SU-DHL-6 (cell line): ENCODE measurements at regions not wholly inside any gene's neighbourhood (a gene's known extent, or its start where the extent isn't known, plus 50 kb on each side); places are given as distances from the start of the nearest gene placed in this dataset.

Experiments
- H2AFZ ChIP-seq: fragments of 200-600 bp; sonication (generic); 2 replicates; pipeline ENCODE4 v1.6.1; 2014; ENCODE audit warnings: low read depth, mild to moderate bottlenecking, moderate library complexity, mixed read lengths, antibody characterized with exemption, low read length; ENCODE audit not compliant: severe bottlenecking
- H3F3A ChIP-seq: fragments of 200-600 bp; shearing (Covaris generic); 2 replicates; pipeline ENCODE4 v1.6.0; 2016; ENCODE audit warnings: antibody characterized with exemption, mild to moderate bottlenecking; ENCODE audit not compliant: insufficient read depth
- H3K27ac ChIP-seq: fragments of 200-600 bp; sonication (generic); 2 replicates; pipeline ENCODE4 v1.5.1; 2016; ENCODE audit warnings: low read depth, mild to moderate bottlenecking, low read length, moderate library complexity, mixed read lengths
- H3K27me3 ChIP-seq: fragments of 200-600 bp; sonication (generic), shearing (Covaris generic); 2 replicates; pipeline ENCODE4 v1.6.0; 2014; ENCODE audit warnings: mild to moderate bottlenecking, low read length
- H3K36me3 ChIP-seq: fragments of 200-600 bp; sonication (generic); 2 replicates; pipeline ENCODE4 v1.6.1; 2014; ENCODE audit warnings: mild to moderate bottlenecking, low read length, mixed read lengths
- H3K4me2 ChIP-seq: fragments of 300-600, 200-600 bp; shearing (Covaris generic), sonication (generic); 2 replicates; pipeline ENCODE4 v1.6.0; 2014; ENCODE audit warnings: low read length, low read depth, mild to moderate bottlenecking; ENCODE audit not compliant: poor library complexity, severe bottlenecking
- H3K4me3 ChIP-seq: fragments of 200-600 bp; sonication (generic); 2 replicates; pipeline ENCODE4 v1.5.1; 2014; ENCODE audit warnings: antibody characterized with exemption, low read length, mild to moderate bottlenecking, mixed read lengths; ENCODE audit not compliant: insufficient read depth, poor library complexity, severe bottlenecking
- H3K79me2 ChIP-seq: fragments of 200-600 bp; sonication (generic); 2 replicates; pipeline ENCODE4 v1.6.1; 2014; ENCODE audit warnings: mild to moderate bottlenecking, low read length, moderate library complexity; ENCODE audit not compliant: insufficient read depth
- H3K9ac ChIP-seq: fragments of 200-600 bp; sonication (generic); 2 replicates; pipeline ENCODE4 v1.7.0; 2014; ENCODE audit warnings: mild to moderate bottlenecking, low read length
- H3K9me2 ChIP-seq: fragments of 200-600 bp; sonication (generic); replicated peaks from 2 replicates; pipeline ENCODE4 v1.6.1; 2014; ENCODE audit warnings: low read length; ENCODE audit not compliant: insufficient read depth
- H3K9me3 ChIP-seq: fragments of 200-600 bp; sonication (generic); 2 replicates; pipeline ENCODE4 v1.6.1; 2014; ENCODE audit warnings: low read length, mixed read lengths; ENCODE audit not compliant: insufficient read depth
- H4K20me1 ChIP-seq: fragments of 200-600 bp; sonication (generic); 2 replicates; pipeline ENCODE4 v1.6.1; 2014; ENCODE audit warnings: low read depth, mild to moderate bottlenecking, antibody characterized with exemption, low read length, moderate library complexity, mixed read lengths
- CTCF ChIP-seq: fragments of 200-600 bp; sonication (generic); IDR thresholded peaks from one replicate; pipeline ENCODE4 v1.5.1; 2017; ENCODE audit warnings: antibody characterized with exemption, mild to moderate bottlenecking, low read length, moderate library complexity; ENCODE audit not compliant: insufficient read depth, poor library complexity, severe bottlenecking
- EZH2phosphoT487 ChIP-seq: fragments of 200-600 bp; sonication (generic), shearing (Covaris generic); conservative IDR thresholded peaks from 2 replicates; pipeline ENCODE4 v1.6.1; 2018; ENCODE audit warnings: mild to moderate bottlenecking, antibody characterized with exemption, low read length, moderate library complexity, mixed read lengths

- Histone ChIP-seq H3K79me2 (no peaks in the 10 kb centered on the region), H3K9me3 (no peaks in the 10 kb centered on the region), H2AFZ (no peak overlapping the region), H3K4me2 (no peak overlapping the region), H4K20me1 (no peaks in the 10 kb centered on the region), H3K9ac (no peak overlapping the region), H3K27ac (no peak overlapping the region), H3K27me3 (no peaks in the 10 kb centered on the region), H3K9me2 (no peaks in the 10 kb centered on the region), H3K4me3 (no peak overlapping the region), H3K36me3 (no peaks in the 10 kb centered on the region), H3F3A (no peaks in the 10 kb centered on the region)
- no peak for TF ChIP-seq CTCF
- TF ChIP-seq EZH2phosphoT487: no peak
Observed at GRCh38 chr4:124433500-124433899, 279.0 kb downstream of the ANKRD50 start.

- no peaks in the 10 kb centered on the region for H4K20me1 ChIP-seq
- H3K79me2 ChIP-seq: no peaks in the 10 kb centered on the region
- no peak overlapping the region for H2AFZ ChIP-seq
- H3F3A ChIP-seq: no peaks in the 10 kb centered on the region
- no peak for TF ChIP-seq CTCF
- no peak for TF ChIP-seq EZH2phosphoT487
- H3K9me2 ChIP-seq: no peaks in the 10 kb centered on the region
- no peak overlapping the region for H3K9ac ChIP-seq
- no peak overlapping the region for H3K27ac ChIP-seq
- no peaks in the 10 kb centered on the region for H3K9me3 ChIP-seq
- H3K27me3 ChIP-seq: no peaks in the 10 kb centered on the region
- no peak overlapping the region for H3K4me3 ChIP-seq
- H3K4me2 ChIP-seq: no peak overlapping the region
- no peaks in the 10 kb centered on the region for H3K36me3 ChIP-seq
Observed at GRCh38 chr4:124435274-124435950, 277.1 kb downstream of the ANKRD50 start.

- Histone ChIP-seq H3K79me2 (no peaks in the 10 kb centered on the region), H3K9me2 (no peaks in the 10 kb centered on the region), H3K27ac (no peak overlapping the region), H3K27me3 (no peaks in the 10 kb centered on the region), H3F3A (no peaks in the 10 kb centered on the region), H2AFZ (no peak overlapping the region), H3K9ac (no peak overlapping the region), H3K36me3 (no peaks in the 10 kb centered on the region), H3K4me2 (no peak overlapping the region), H3K4me3 (no peak overlapping the region), H4K20me1 (no peaks in the 10 kb centered on the region), H3K9me3 (no peaks in the 10 kb centered on the region)
- TF ChIP-seq CTCF: no peak
- no peak for TF ChIP-seq EZH2phosphoT487
Observed at GRCh38 chr4:124437853-124438495, 274.6 kb downstream of the ANKRD50 start.
